HepG2 (cell line): ENCODE measurements at regions not wholly inside any gene's neighbourhood (a gene's known extent, or its start where the extent isn't known, plus 50 kb on each side); places are given as distances from the start of the nearest gene placed in this dataset.

Experiments
- FOXK1 ChIP-seq: sonication (generic); formaldehyde crosslinking; IDR thresholded peaks from 2 replicates; pipeline ENCODE4 v1.4.0; 2020; ENCODE audit warnings: low read depth, missing genetic modification reagents, borderline replicate concordance
- FOXM1 ChIP-seq: sonication (generic); formaldehyde crosslinking; IDR thresholded peaks from 2 replicates; pipeline ENCODE4 v1.5.0; 2020; ENCODE audit warnings: missing genetic modification reagents
- GTF2F1 ChIP-seq: fragments of 150-350 bp; IDR thresholded peaks from 2 replicates; pipeline ENCODE4 v1.6.1; 2014; ENCODE audit warnings: low read length
- KAT8 ChIP-seq: IDR thresholded peaks from 2 replicates; pipeline ENCODE4 v1.6.1; 2016; ENCODE audit warnings: missing genetic modification reagents, missing compliant biosample characterization
- NKX3-1 ChIP-seq: sonication (generic); formaldehyde crosslinking; IDR thresholded peaks from 2 replicates; pipeline ENCODE4 v1.5.0; 2020; ENCODE audit warnings: missing genetic modification reagents
- PHF21A ChIP-seq: sonication (generic); formaldehyde crosslinking; IDR thresholded peaks from 2 replicates; pipeline ENCODE4 v1.5.0; 2020; ENCODE audit warnings: mild to moderate bottlenecking, missing genetic modification reagents
- PHF5A ChIP-seq: IDR thresholded peaks from one replicate; pipeline ENCODE4 v1.6.1; 2018; ENCODE audit warnings: low read depth, missing genetic modification reagents; ENCODE audit not compliant: unreplicated experiment
- ZMYM4 ChIP-seq: sonication (generic); formaldehyde crosslinking; IDR thresholded peaks from 2 replicates; pipeline ENCODE4 v1.8.1; 2023; ENCODE audit warnings: mild to moderate bottlenecking, missing genetic modification reagents
- ZNF329 ChIP-seq: sonication (generic); formaldehyde crosslinking; IDR thresholded peaks from 2 replicates; pipeline ENCODE4 v1.9.0; 2021; ENCODE audit warnings: low read depth, mild to moderate bottlenecking, missing genetic modification reagents
- ZNF614 ChIP-seq: IDR thresholded peaks from 2 replicates; pipeline ENCODE4 v1.6.1; 2018; ENCODE audit warnings: missing biosample characterization, missing genetic modification reagents, inconsistent platforms, borderline replicate concordance
- ZNF878 ChIP-seq: sonication (generic); formaldehyde crosslinking; IDR thresholded peaks from 2 replicates; pipeline ENCODE4 v1.8.1; 2023; ENCODE audit warnings: mild to moderate bottlenecking, missing genetic modification reagents, moderate library complexity
- TF ChIP-seq, protein P1 (sequence below): sonication (generic); formaldehyde crosslinking; IDR thresholded peaks from 2 replicates; pipeline ENCODE4 v1.5.1; 2020; ENCODE audit warnings: mild to moderate bottlenecking, missing genetic modification reagents, borderline replicate concordance
- TF ChIP-seq, protein P2 (sequence below): IDR thresholded peaks from 2 replicates; pipeline ENCODE4 v1.6.1; 2018; ENCODE audit warnings: missing genetic modification reagents, mild to moderate bottlenecking, missing compliant biosample characterization
- TF ChIP-seq, protein P3 (sequence below): sonication (generic); formaldehyde crosslinking; IDR thresholded peaks from 2 replicates; pipeline ENCODE4 v1.4.0; 2020; ENCODE audit warnings: mild to moderate bottlenecking, missing genetic modification reagents, borderline replicate concordance
- TF ChIP-seq, protein P4 (sequence below): sonication (generic); formaldehyde crosslinking; IDR thresholded peaks from 2 replicates; pipeline ENCODE4 v1.5.1; 2020; ENCODE audit warnings: missing genetic modification reagents, mild to moderate bottlenecking, borderline replicate concordance
- TF ChIP-seq, protein P5 (sequence below): sonication (generic); formaldehyde crosslinking; IDR thresholded peaks from 2 replicates; pipeline ENCODE4 v1.4.0; 2020; ENCODE audit warnings: missing genetic modification reagents

DNA sequence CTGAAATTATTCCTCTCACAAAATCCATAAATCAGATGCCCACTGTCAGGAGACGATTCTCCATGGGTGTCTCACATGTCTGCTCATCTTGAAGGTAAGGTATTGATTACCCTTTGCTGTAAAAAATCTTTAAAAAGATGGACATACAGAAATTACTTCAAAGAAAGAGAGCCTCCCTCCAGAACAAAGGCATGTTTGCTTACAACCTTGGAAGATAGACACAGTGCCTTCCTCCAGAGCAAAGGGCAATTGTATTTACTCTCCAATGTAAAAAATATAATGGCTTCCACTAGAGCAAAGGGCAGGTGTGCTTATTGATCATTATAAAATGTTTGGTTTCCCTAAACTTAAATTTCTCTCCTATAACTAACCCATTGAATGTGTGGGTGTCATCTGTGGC lies 616.2 kb downstream of the ANKRD50 start (continued):
- TF ChIP-seq, protein P1, sequence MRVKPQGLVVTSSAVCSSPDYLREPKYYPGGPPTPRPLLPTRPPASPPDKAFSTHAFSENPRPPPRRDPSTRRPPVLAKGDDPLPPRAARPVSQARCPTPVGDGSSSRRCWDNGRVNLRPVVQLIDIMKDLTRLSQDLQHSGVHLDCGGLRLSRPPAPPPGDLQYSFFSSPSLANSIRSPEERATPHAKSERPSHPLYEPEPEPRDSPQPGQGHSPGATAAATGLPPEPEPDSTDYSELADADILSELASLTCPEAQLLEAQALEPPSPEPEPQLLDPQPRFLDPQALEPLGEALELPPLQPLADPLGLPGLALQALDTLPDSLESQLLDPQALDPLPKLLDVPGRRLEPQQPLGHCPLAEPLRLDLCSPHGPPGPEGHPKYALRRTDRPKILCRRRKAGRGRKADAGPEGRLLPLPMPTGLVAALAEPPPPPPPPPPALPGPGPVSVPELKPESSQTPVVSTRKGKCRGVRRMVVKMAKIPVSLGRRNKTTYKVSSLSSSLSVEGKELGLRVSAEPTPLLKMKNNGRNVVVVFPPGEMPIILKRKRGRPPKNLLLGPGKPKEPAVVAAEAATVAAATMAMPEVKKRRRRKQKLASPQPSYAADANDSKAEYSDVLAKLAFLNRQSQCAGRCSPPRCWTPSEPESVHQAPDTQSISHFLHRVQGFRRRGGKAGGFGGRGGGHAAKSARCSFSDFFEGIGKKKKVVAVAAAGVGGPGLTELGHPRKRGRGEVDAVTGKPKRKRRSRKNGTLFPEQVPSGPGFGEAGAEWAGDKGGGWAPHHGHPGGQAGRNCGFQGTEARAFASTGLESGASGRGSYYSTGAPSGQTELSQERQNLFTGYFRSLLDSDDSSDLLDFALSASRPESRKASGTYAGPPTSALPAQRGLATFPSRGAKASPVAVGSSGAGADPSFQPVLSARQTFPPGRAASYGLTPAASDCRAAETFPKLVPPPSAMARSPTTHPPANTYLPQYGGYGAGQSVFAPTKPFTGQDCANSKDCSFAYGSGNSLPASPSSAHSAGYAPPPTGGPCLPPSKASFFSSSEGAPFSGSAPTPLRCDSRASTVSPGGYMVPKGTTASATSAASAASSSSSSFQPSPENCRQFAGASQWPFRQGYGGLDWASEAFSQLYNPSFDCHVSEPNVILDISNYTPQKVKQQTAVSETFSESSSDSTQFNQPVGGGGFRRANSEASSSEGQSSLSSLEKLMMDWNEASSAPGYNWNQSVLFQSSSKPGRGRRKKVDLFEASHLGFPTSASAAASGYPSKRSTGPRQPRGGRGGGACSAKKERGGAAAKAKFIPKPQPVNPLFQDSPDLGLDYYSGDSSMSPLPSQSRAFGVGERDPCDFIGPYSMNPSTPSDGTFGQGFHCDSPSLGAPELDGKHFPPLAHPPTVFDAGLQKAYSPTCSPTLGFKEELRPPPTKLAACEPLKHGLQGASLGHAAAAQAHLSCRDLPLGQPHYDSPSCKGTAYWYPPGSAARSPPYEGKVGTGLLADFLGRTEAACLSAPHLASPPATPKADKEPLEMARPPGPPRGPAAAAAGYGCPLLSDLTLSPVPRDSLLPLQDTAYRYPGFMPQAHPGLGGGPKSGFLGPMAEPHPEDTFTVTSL (CRISPR knock-in tag) = peak; percentile 45; the same call in 1 of the 2 replicates
- TF ChIP-seq, protein P2, sequence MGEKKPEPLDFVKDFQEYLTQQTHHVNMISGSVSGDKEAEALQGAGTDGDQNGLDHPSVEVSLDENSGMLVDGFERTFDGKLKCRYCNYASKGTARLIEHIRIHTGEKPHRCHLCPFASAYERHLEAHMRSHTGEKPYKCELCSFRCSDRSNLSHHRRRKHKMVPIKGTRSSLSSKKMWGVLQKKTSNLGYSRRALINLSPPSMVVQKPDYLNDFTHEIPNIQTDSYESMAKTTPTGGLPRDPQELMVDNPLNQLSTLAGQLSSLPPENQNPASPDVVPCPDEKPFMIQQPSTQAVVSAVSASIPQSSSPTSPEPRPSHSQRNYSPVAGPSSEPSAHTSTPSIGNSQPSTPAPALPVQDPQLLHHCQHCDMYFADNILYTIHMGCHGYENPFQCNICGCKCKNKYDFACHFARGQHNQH (CRISPR knock-in tag) = no peak
- TF ChIP-seq FOXK1 (CRISPR knock-in tag) = no peak
- TF ChIP-seq GTF2F1 = no peak
- no peak for TF ChIP-seq FOXM1 (CRISPR knock-in tag)
- TF ChIP-seq, protein P3, sequence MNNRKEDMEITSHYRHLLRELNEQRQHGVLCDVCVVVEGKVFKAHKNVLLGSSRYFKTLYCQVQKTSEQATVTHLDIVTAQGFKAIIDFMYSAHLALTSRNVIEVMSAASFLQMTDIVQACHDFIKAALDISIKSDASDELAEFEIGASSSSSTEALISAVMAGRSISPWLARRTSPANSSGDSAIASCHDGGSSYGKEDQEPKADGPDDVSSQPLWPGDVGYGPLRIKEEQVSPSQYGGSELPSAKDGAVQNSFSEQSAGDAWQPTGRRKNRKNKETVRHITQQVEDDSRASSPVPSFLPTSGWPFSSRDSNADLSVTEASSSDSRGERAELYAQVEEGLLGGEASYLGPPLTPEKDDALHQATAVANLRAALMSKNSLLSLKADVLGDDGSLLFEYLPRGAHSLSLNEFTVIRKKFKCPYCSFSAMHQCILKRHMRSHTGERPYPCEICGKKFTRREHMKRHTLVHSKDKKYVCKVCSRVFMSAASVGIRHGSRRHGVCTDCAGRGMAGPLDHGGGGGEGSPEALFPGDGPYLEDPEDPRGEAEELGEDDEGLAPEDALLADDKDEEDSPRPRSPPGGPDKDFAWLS (CRISPR knock-in tag) = no peak
- TF ChIP-seq ZNF614 (CRISPR knock-in tag) = no peak
- no peak for TF ChIP-seq ZNF878 (CRISPR knock-in tag)
- TF ChIP-seq KAT8 = no peak
- no peak for TF ChIP-seq NKX3-1
- TF ChIP-seq ZMYM4 (CRISPR knock-in tag) = peak; percentile 56; the same call in 1 of the 2 replicates
- TF ChIP-seq, protein P4, sequence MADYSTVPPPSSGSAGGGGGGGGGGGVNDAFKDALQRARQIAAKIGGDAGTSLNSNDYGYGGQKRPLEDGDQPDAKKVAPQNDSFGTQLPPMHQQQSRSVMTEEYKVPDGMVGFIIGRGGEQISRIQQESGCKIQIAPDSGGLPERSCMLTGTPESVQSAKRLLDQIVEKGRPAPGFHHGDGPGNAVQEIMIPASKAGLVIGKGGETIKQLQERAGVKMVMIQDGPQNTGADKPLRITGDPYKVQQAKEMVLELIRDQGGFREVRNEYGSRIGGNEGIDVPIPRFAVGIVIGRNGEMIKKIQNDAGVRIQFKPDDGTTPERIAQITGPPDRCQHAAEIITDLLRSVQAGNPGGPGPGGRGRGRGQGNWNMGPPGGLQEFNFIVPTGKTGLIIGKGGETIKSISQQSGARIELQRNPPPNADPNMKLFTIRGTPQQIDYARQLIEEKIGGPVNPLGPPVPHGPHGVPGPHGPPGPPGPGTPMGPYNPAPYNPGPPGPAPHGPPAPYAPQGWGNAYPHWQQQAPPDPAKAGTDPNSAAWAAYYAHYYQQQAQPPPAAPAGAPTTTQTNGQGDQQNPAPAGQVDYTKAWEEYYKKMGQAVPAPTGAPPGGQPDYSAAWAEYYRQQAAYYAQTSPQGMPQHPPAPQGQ (CRISPR knock-in tag) = no peak
- TF ChIP-seq ZNF329 = no peak
- TF ChIP-seq, protein P5, sequence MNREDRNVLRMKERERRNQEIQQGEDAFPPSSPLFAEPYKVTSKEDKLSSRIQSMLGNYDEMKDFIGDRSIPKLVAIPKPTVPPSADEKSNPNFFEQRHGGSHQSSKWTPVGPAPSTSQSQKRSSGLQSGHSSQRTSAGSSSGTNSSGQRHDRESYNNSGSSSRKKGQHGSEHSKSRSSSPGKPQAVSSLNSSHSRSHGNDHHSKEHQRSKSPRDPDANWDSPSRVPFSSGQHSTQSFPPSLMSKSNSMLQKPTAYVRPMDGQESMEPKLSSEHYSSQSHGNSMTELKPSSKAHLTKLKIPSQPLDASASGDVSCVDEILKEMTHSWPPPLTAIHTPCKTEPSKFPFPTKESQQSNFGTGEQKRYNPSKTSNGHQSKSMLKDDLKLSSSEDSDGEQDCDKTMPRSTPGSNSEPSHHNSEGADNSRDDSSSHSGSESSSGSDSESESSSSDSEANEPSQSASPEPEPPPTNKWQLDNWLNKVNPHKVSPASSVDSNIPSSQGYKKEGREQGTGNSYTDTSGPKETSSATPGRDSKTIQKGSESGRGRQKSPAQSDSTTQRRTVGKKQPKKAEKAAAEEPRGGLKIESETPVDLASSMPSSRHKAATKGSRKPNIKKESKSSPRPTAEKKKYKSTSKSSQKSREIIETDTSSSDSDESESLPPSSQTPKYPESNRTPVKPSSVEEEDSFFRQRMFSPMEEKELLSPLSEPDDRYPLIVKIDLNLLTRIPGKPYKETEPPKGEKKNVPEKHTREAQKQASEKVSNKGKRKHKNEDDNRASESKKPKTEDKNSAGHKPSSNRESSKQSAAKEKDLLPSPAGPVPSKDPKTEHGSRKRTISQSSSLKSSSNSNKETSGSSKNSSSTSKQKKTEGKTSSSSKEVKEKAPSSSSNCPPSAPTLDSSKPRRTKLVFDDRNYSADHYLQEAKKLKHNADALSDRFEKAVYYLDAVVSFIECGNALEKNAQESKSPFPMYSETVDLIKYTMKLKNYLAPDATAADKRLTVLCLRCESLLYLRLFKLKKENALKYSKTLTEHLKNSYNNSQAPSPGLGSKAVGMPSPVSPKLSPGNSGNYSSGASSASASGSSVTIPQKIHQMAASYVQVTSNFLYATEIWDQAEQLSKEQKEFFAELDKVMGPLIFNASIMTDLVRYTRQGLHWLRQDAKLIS (CRISPR knock-in tag) = no peak
- TF ChIP-seq PHF21A (CRISPR knock-in tag) = no peak
- TF ChIP-seq PHF5A (CRISPR knock-in tag) = no peak
